OCI-LY1 (cell line): ENCODE measurements at regions not wholly inside any gene's neighbourhood (a gene's known extent, or its start where the extent isn't known, plus 50 kb on each side); places are given as distances from the start of the nearest gene placed in this dataset.
"Not testable (repeated sequence)": the region's sequence is repeated elsewhere in the genome, so short reads cannot be mapped to it uniquely, and the experiment has no call there.

Experiments used
- H2AFZ ChIP-seq: fragments of 200-600 bp; sonication (generic), shearing (Covaris generic); 2 replicates; pipeline ENCODE4 v1.6.0; 2014; ENCODE audit warnings: antibody characterized with exemption, mild to moderate bottlenecking, low read length
- H3F3A ChIP-seq: fragments of 200-600 bp; sonication (generic), shearing (Covaris generic); 2 replicates; pipeline ENCODE4 v1.6.0; 2014; ENCODE audit warnings: mild to moderate bottlenecking, antibody characterized with exemption, low read length, moderate library complexity; ENCODE audit not compliant: insufficient read depth
- H3K27ac ChIP-seq: fragments of 200-600 bp; sonication (generic); 2 replicates; pipeline ENCODE4 v1.5.1; 2014; ENCODE audit warnings: low read length, mixed run types, mild to moderate bottlenecking, low read depth; ENCODE audit not compliant: poor library complexity, severe bottlenecking
- H3K27me3 ChIP-seq: fragments of 200-600 bp; sonication (generic); 2 replicates; pipeline ENCODE4 v1.6.0; 2014; ENCODE audit warnings: antibody characterized with exemption, mild to moderate bottlenecking, low read length, moderate library complexity; ENCODE audit not compliant: insufficient read depth
- H3K36me3 ChIP-seq: fragments of 200-600 bp; sonication (generic); 2 replicates; pipeline ENCODE4 v1.6.1; 2014; ENCODE audit warnings: mild to moderate bottlenecking, antibody characterized with exemption, low read length, moderate library complexity, mixed read lengths; ENCODE audit not compliant: insufficient read depth
- H3K4me1 ChIP-seq: fragments of 200-600 bp; sonication (generic); 2 replicates; pipeline ENCODE4 v1.5.1; 2014; ENCODE audit warnings: mild to moderate bottlenecking, low read length, moderate library complexity; ENCODE audit not compliant: insufficient read depth, severe bottlenecking
- H3K4me2 ChIP-seq: fragments of 200-600 bp; sonication (generic), shearing (Covaris generic); 2 replicates; pipeline ENCODE4 v1.6.1; 2014; ENCODE audit warnings: low read length
- H3K4me3 ChIP-seq: fragments of 200-600 bp; sonication (generic); 2 replicates; pipeline ENCODE4 v1.5.1; 2014; ENCODE audit warnings: low read length, low read depth, mild to moderate bottlenecking, mixed read lengths; ENCODE audit not compliant: poor library complexity, severe bottlenecking
- H3K79me2 ChIP-seq: fragments of 200-600 bp; shearing (Covaris generic); 2 replicates; pipeline ENCODE4 v1.6.1; 2016; ENCODE audit warnings: mixed run types, low read length, mixed read lengths; ENCODE audit not compliant: insufficient read depth
- H3K9ac ChIP-seq: fragments of 200-600 bp; sonication (generic), shearing (Covaris generic); 2 replicates; pipeline ENCODE4 v1.6.1; 2014; ENCODE audit warnings: mild to moderate bottlenecking, low read length, mixed read lengths
- H3K9me2 ChIP-seq: fragments of 200-600 bp; sonication (generic), shearing (Covaris generic); 2 replicates; pipeline ENCODE4 v1.6.1; 2014; ENCODE audit warnings: low read depth, mild to moderate bottlenecking, low read length, mixed read lengths
- H3K9me3 ChIP-seq: fragments of 200-600 bp; shearing (Covaris generic); 2 replicates; pipeline ENCODE4 v1.6.1; 2014; ENCODE audit warnings: low read length, mixed read lengths
- H4K20me1 ChIP-seq: fragments of 200-600 bp; sonication (generic), shearing (Covaris generic); 2 replicates; pipeline ENCODE4 v1.6.0; 2016; ENCODE audit warnings: mild to moderate bottlenecking, low read length; ENCODE audit not compliant: insufficient read depth
- EZH2 ChIP-seq: fragments of 200-600 bp; sonication (generic), shearing (Covaris generic); IDR thresholded peaks from 2 replicates; pipeline ENCODE4 v1.8.0; 2017; ENCODE audit warnings: borderline replicate concordance, mixed run types, mild to moderate bottlenecking, antibody characterized with exemption, low read length, moderate library complexity, mixed read lengths
- TF ChIP-seq, protein P1 (sequence below): fragments of 200-600 bp; sonication (generic), shearing (Covaris generic); IDR thresholded peaks from 2 replicates; pipeline ENCODE4 v1.5.1; 2017; ENCODE audit warnings: mild to moderate bottlenecking, antibody characterized with exemption, low read length, moderate library complexity, mixed read lengths

DNA sequence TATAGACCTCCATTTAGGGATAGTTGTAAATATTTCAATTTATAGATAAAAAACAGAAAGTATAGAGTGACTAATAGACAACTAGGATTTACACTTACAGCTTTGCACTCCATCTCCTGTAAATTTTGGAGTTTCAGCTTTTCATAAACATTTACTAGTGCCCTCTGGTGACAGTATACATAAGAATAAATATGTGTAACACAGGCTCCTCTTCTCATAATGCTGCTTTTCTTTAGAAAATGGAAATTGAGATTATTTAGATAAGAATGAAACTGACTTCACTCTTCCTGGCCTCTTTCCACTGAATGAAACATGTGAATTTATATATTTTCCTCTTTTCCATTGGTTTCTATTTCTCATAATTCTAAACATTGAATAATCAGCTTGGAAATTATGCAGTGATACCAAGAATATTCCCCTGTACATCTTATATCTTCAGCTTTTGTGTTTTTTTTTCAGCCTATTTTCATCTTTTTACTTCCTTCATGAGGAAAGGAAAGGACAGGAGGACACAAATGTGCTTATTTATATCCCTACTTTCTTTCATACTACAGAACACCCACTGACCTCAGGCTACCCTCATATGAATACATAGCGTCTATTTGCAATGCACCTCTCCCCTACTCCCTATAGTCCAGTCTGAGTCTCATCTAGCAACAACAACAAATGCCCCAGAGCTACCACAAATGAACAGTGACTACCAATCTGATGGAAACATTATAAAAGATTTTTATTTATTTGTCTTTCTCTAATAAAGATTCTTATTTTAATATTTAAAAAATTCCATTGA is 103.1 kb upstream of the CCDC39 start:
- H3K27ac ChIP-seq: no peak overlapping the region
- H3K36me3 ChIP-seq: no peaks in the 10 kb centered on the region
- TF ChIP-seq, protein P1, sequence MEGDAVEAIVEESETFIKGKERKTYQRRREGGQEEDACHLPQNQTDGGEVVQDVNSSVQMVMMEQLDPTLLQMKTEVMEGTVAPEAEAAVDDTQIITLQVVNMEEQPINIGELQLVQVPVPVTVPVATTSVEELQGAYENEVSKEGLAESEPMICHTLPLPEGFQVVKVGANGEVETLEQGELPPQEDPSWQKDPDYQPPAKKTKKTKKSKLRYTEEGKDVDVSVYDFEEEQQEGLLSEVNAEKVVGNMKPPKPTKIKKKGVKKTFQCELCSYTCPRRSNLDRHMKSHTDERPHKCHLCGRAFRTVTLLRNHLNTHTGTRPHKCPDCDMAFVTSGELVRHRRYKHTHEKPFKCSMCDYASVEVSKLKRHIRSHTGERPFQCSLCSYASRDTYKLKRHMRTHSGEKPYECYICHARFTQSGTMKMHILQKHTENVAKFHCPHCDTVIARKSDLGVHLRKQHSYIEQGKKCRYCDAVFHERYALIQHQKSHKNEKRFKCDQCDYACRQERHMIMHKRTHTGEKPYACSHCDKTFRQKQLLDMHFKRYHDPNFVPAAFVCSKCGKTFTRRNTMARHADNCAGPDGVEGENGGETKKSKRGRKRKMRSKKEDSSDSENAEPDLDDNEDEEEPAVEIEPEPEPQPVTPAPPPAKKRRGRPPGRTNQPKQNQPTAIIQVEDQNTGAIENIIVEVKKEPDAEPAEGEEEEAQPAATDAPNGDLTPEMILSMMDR: peak; percentile 22; the same call in 1 of the 2 replicates
- TF ChIP-seq EZH2: no peak
- H3K9me2 ChIP-seq: no peaks in the 10 kb centered on the region
- no peak overlapping the region for H3K9ac ChIP-seq
- no peak overlapping the region for H2AFZ ChIP-seq
- no peak overlapping the region for H3K4me2 ChIP-seq
- no peaks in the 10 kb centered on the region for H3K27me3 ChIP-seq
- no peaks in the 10 kb centered on the region for H3F3A ChIP-seq
- H3K4me1 ChIP-seq: no peaks in the 10 kb centered on the region
- H3K4me3 ChIP-seq: no peak overlapping the region
- no peaks in the 10 kb centered on the region for H3K79me2 ChIP-seq
- peaks cover 6% of the 10 kb centered on the region; the same call in 1 of the 2 replicates for H3K9me3 ChIP-seq
- H4K20me1 ChIP-seq: no peaks in the 10 kb centered on the region

DNA sequence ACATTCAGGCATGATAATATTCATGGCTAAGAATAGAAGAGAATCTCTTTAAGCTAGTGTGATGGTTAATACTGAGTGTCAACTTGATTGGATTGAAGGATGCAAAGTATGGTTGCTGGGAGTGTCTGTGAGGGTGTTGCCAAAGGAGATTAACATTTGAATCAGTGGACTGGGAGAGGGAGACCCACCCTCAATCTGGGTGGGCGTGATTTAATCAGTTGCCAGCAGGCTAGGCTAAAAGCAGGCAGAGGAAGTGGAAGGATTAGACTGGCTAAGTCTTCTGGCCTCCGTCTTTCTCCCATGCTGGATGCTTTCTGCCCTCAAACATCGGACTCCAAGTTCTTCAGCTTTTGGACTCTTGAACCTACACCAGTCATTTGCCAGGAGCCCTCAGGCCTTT is 106.9 kb upstream of the CCDC39 start:
- H3K4me2 ChIP-seq, H3F3A ChIP-seq, H3K9me2 ChIP-seq, H3K36me3 ChIP-seq, H3K4me1 ChIP-seq, H3K9me3 ChIP-seq, H3K79me2 ChIP-seq, H3K9ac ChIP-seq, H2AFZ ChIP-seq, H3K27me3 ChIP-seq, H3K4me3 ChIP-seq, H3K27ac ChIP-seq, H4K20me1 ChIP-seq: not testable (repeated sequence)

DNA sequence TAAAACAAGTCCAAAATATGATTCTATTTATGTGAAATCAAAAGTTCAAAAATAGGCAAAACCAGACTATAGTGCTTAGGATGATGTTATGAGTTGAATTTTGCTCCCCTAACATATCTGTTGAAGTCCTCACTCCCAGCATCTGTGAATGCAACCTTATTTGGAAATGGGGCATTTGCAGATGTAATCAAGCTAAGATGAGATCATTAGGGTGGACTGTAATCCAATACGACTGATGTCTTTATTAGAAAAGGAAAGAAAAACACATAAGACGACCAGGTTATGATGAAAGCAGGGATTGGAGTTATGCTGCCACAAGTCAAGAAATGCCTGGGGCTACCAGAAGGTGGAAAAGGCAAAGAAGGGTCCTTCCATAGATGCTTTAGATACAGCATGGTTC is 110.5 kb upstream of the CCDC39 start:
- no peak overlapping the region for H3K27ac ChIP-seq
- H3K36me3 ChIP-seq: no peaks in the 10 kb centered on the region
- H3K4me1 ChIP-seq: no peaks in the 10 kb centered on the region
- H4K20me1 ChIP-seq: no peaks in the 10 kb centered on the region; the same call in 1 of the 2 replicates
- no peaks in the 10 kb centered on the region for H3K9me2 ChIP-seq
- H3K9ac ChIP-seq: no peak overlapping the region
- H3K79me2 ChIP-seq: no peaks in the 10 kb centered on the region
- H3K27me3 ChIP-seq: no peaks in the 10 kb centered on the region
- TF ChIP-seq, protein P1: no peak
- no peak for TF ChIP-seq EZH2
- H3K4me3 ChIP-seq: no peak overlapping the region
- no peaks in the 10 kb centered on the region for H3F3A ChIP-seq
- no peak overlapping the region for H2AFZ ChIP-seq
- H3K4me2 ChIP-seq: no peak overlapping the region
- no peaks in the 10 kb centered on the region for H3K9me3 ChIP-seq

DNA sequence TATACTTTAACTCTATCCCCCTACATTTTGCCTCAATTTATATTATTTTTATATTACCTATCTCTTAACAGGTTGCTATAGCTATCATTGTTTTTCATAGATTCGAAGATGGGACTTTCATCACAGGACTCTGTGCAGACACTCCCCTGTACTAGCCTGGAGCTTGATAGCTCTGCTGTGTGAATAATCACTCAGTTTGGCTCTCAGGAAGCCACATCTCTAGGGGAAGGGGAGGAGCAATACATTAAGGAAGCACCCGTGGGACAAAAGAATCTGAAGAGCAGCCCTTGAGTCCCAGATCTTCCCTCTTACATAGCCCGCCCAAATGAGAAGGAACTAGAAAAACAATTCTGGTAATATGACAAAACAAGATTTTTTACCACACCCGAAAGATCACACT is 114.3 kb upstream of the FXR1 start:
- H3K79me2 ChIP-seq: no peaks in the 10 kb centered on the region
- H4K20me1 ChIP-seq: no peaks in the 10 kb centered on the region
- H3K36me3 ChIP-seq: no peaks in the 10 kb centered on the region
- H3K9me2 ChIP-seq: no peaks in the 10 kb centered on the region
- no peak overlapping the region for H3K9ac ChIP-seq
- no peak overlapping the region for H3K4me2 ChIP-seq
- no peaks in the 10 kb centered on the region for H3K4me1 ChIP-seq
- H2AFZ ChIP-seq: no peak overlapping the region
- H3K4me3 ChIP-seq: no peak overlapping the region
- TF ChIP-seq EZH2: no peak
- TF ChIP-seq, protein P1: no peak
- H3F3A ChIP-seq: no peaks in the 10 kb centered on the region
- no peaks in the 10 kb centered on the region for H3K9me3 ChIP-seq
- H3K27ac ChIP-seq: no peak overlapping the region
- H3K27me3 ChIP-seq: no peaks in the 10 kb centered on the region
